GM21447 (cell line): ENCODE measurements at regions not wholly inside any gene's neighbourhood (a gene's known extent, or its start where the extent isn't known, plus 50 kb on each side); places are given as distances from the start of the nearest gene placed in this dataset.

Experiments used
- ATAC-seq: cut with Tn5 transposase; IDR thresholded peaks from one replicate; pipeline ENCODE4 v1.9.1; 2021; ENCODE audit not compliant: unreplicated experiment

GRCh38 chr1:181142096-181142958 is 53.8 kb downstream of the IER5 start:
- no peak for ATAC-seq

GRCh38 chr1:181143102-181143859 is 54.8 kb downstream of the IER5 start:
- ATAC-seq = no peak

- no peak for ATAC-seq
Measured at GRCh38 chr1:181144238-181144637, 55.7 kb downstream of the IER5 start.

GRCh38 chr1:181148636-181149035 is 60.1 kb downstream of the IER5 start:
- ATAC-seq = no peak

GRCh38 chr1:181149326-181150125 is 61.0 kb downstream of the IER5 start:
- peak; percentile 77 for ATAC-seq

GRCh38 chr1:181150273-181150672 is 61.8 kb downstream of the IER5 start:
- ATAC-seq = no peak

- no peak for ATAC-seq
Measured at GRCh38 chr1:181150842-181151241, 62.3 kb downstream of the IER5 start.

- no peak for ATAC-seq
Measured at GRCh38 chr1:181151378-181152326, 63.2 kb downstream of the IER5 start.

GRCh38 chr1:181152892-181153633 is 64.6 kb downstream of the IER5 start:
- peak; percentile 64 for ATAC-seq

- ATAC-seq = no peak
Measured at GRCh38 chr1:181153634-181153961, 65.1 kb downstream of the IER5 start.

- ATAC-seq = no peak
Measured at GRCh38 chr1:181155339-181155738, 66.8 kb downstream of the IER5 start.

GRCh38 chr1:181159451-181160140 is 71.1 kb downstream of the IER5 start:
- ATAC-seq = no peak

GRCh38 chr1:181160322-181160721 is 71.8 kb downstream of the IER5 start:
- no peak for ATAC-seq

GRCh38 chr1:181160998-181161870 is 72.7 kb downstream of the IER5 start:
- ATAC-seq = no peak

- ATAC-seq = no peak
Measured at GRCh38 chr1:181163662-181164061, 75.2 kb downstream of the IER5 start.

- ATAC-seq = peak; percentile 97
Measured at GRCh38 chr1:181166377-181167196, 78.1 kb downstream of the IER5 start.

- no peak for ATAC-seq
Measured at GRCh38 chr1:181169281-181169865, 80.9 kb downstream of the IER5 start.
